Kidney (tissue), 13 donors: ENCODE measurements at regions not wholly inside any gene's neighbourhood (a gene's known extent, or its start where the extent isn't known, plus 50 kb on each side); places are given as distances from the start of the nearest gene placed in this dataset.

Experiments
- DNase-seq, 5 donors: peaks; one replicate each; pipeline ENCODE4 v3.0.0-alpha.2; 2013 to 2020
- FAIRE-seq: peaks from 2 replicates; lab custom pipeline; 2012; peaks lifted over from hg19 to GRCh38; lab: Jason Lieb, UNC
- H3K27ac ChIP-seq, 2 donors: one replicate each; pipeline ENCODE4 v1.7.0; 2013; ENCODE audit warnings: low read depth in 2 of 2, low read length in 2 of 2, inconsistent platforms in 1 of 2
- H3K27me3 ChIP-seq: one replicate; pipeline ENCODE4 v1.7.1; 2013; ENCODE audit warnings: low read length, inconsistent platforms; ENCODE audit not compliant: control insufficient read depth, insufficient read depth
- H3K36me3 ChIP-seq, 3 donors: one replicate each; pipeline versions ENCODE4 v1.7.0 to v1.7.1; 2013; ENCODE audit warnings: low read length in 3 of 3, control low read depth in 1 of 3, inconsistent platforms in 1 of 3; ENCODE audit not compliant: insufficient read depth in 3 of 3, control insufficient read depth in 2 of 3
- H3K4me1 ChIP-seq, 3 donors: one replicate each; pipeline versions ENCODE4 v1.7.0 to v1.7.1; 2013; ENCODE audit warnings: low read length in 3 of 3, inconsistent platforms in 1 of 3, low read depth in 1 of 3; ENCODE audit not compliant: control insufficient read depth in 2 of 3, insufficient read depth in 2 of 3
- H3K4me3 ChIP-seq, 3 donors: one replicate each; pipeline versions ENCODE4 v1.7.0 to v1.8.1; 2013; ENCODE audit warnings: low read length in 3 of 3, control low read depth in 1 of 3, inconsistent platforms in 1 of 3
- H3K9ac ChIP-seq, 3 donors: one replicate each; pipeline versions ENCODE4 v1.7.0 to v1.7.1; 2013; ENCODE audit warnings: low read length in 3 of 3, control low read depth in 1 of 3, inconsistent platforms in 1 of 3
- H3K9me3 ChIP-seq, 3 donors: one replicate each; pipeline versions ENCODE4 v1.7.0 to v1.7.1; 2013; ENCODE audit warnings: low read length in 3 of 3, control low read depth in 1 of 3, inconsistent platforms in 1 of 3; ENCODE audit not compliant: control insufficient read depth in 2 of 3, insufficient read depth in 1 of 3
- intact Hi-C: fragments of 100-400 bp; cut with DNase I; formaldehyde crosslinking; loops from one replicate; pipeline ENCODE4 v1.11.1; 2022
- TF ChIP-seq, protein P1 (sequence below): IDR thresholded peaks from 3 replicates; pipeline ENCODE4 v1.5.1; 2012; ENCODE audit warnings: mild to moderate bottlenecking, moderate library complexity, borderline replicate concordance; ENCODE audit not compliant: insufficient read depth; ENCODE audit errors: extremely low read depth
- donor health status: control.
- donor health status: control.
- donor health status: control.
- donor health status: control.
- donor health status: control.
- donor health status: DM: yes; HTN: yes; CAD: no.
- donor health status: Normal renal cell carcinoma (clear cell type).

DNA sequence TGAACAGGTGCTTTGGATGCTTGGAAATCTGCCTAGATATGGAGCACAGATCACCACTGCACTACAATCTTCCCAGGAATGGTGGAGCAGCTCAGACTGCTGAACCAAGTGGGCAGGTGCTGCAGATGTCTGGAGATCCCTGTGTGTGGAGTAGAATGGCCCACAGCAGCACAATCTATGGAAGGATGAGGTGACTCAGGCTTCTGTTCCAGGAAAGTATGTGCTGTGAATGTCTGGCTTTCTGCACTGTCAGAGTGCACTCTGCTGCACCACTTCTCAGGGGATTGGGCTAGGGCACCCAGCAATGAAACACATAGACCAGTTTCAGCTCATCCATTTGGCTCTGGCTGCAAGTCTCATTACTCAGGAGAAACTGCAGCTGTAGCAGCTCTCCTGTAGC is 865.4 kb upstream of the NXPH2 start:
- H3K36me3 ChIP-seq, result no peaks in the 10 kb centered on the region
- no peak overlapping the region for H3K27ac ChIP-seq
- H3K4me1 ChIP-seq, result no peaks in the 10 kb centered on the region
- no peak overlapping the region for H3K4me3 ChIP-seq
- H3K9me3 ChIP-seq, result no peaks in the 10 kb centered on the region
- no peak overlapping the region for H3K9ac ChIP-seq
- no peaks in the 10 kb centered on the region for H3K27me3 ChIP-seq
- DNase-seq (no peak), FAIRE-seq (no peak)
- intact Hi-C loops, result no loop called here
- TF ChIP-seq, protein P1, sequence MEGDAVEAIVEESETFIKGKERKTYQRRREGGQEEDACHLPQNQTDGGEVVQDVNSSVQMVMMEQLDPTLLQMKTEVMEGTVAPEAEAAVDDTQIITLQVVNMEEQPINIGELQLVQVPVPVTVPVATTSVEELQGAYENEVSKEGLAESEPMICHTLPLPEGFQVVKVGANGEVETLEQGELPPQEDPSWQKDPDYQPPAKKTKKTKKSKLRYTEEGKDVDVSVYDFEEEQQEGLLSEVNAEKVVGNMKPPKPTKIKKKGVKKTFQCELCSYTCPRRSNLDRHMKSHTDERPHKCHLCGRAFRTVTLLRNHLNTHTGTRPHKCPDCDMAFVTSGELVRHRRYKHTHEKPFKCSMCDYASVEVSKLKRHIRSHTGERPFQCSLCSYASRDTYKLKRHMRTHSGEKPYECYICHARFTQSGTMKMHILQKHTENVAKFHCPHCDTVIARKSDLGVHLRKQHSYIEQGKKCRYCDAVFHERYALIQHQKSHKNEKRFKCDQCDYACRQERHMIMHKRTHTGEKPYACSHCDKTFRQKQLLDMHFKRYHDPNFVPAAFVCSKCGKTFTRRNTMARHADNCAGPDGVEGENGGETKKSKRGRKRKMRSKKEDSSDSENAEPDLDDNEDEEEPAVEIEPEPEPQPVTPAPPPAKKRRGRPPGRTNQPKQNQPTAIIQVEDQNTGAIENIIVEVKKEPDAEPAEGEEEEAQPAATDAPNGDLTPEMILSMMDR, result no peak

DNA sequence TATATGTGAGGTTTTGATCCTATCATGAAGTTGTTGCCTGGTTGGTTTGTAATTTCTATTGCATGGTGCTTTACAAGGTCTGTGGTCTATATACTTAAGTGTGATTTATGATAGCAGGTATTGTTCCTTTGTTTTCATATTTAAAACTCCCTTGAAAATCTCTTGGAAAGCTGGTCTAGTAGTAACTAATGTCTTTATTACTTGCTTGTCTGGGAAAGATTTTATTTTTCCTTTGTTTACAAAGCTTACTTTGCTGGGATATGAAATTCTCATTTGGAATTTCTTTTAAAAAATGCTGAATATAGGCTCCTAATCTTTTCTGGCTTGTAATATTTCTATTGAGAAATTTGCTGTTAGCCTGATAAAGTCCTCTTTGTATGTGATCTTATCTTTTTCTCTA is 862.9 kb upstream of the NXPH2 start:
- H3K9ac ChIP-seq, result no peak overlapping the region
- H3K27me3 ChIP-seq, result no peaks in the 10 kb centered on the region
- intact Hi-C loops, result no loop called here
- no peaks in the 10 kb centered on the region for H3K36me3 ChIP-seq
- FAIRE-seq (no peak), DNase-seq (no peak)
- H3K9me3 ChIP-seq, result peaks cover 0 to 3% (median 0%) of the 10 kb centered on the region in 3 donors
- H3K4me1 ChIP-seq, result no peaks in the 10 kb centered on the region
- no peak overlapping the region for H3K4me3 ChIP-seq
- no peak overlapping the region for H3K27ac ChIP-seq
- TF ChIP-seq, protein P1, result no peak

DNA sequence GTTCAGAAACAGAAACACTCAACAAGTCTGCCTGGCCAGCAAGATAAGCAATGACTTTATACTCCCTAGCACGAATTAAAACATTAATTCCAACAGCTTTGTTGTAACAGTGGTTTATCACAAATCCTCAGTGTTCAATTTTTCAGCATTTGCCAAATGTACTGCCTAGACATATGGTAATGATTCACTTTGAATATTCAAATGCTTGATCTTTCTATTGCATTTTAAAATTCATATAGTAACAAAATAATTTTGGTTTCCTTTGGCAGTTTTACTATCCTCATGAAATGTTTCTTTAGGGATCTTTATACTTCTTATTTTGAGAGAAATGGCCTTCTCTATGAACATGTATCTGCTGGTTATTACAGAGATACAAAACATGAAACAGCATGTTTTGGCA is 851.8 kb upstream of the NXPH2 start:
- Histone ChIP-seq H3K36me3 (no peaks in the 10 kb centered on the region), H3K4me3 (no peak overlapping the region), H3K9me3 (no peaks in the 10 kb centered on the region), H3K4me1 (no peaks in the 10 kb centered on the region), H3K27me3 (no peaks in the 10 kb centered on the region), H3K27ac (no peak overlapping the region), H3K9ac (no peak overlapping the region)
- DNase-seq (no peak), FAIRE-seq (no peak)
- TF ChIP-seq, protein P1, result no peak
- intact Hi-C loops, result no loop called here

DNA sequence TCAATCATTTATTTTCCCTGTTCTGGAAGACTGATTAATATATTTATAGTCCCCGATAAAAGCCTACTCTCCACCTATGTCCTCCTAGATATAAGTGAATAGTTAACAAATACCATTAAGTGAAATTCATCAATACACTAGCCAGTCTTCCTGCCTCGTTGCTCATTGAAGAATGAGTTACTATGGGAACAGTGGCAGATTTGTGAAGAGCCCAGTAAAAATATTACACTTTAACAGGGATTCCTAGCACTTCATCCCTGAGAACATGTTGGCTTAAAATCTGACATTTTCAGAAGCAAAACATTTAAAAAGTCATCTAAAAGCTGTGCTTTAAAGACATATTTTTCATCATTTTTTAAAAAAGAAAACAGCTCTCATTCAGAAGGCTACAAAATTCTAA is 848.7 kb upstream of the NXPH2 start:
- Histone ChIP-seq H3K9ac (no peak overlapping the region), H3K4me1 (no peaks in the 10 kb centered on the region), H3K36me3 (no peaks in the 10 kb centered on the region), H3K27me3 (no peaks in the 10 kb centered on the region), H3K4me3 (no peak overlapping the region), H3K9me3 (no peaks in the 10 kb centered on the region), H3K27ac (no peak overlapping the region)
- DNase-seq (no peak), FAIRE-seq (no peak)
- TF ChIP-seq, protein P1, result no peak
- intact Hi-C loops, result no loop called here
